GM12878 (cell line): ENCODE measurements at regions not wholly inside any gene's neighbourhood (a gene's known extent, or its start where the extent isn't known, plus 50 kb on each side); places are given as distances from the start of the nearest gene placed in this dataset.

Source experiments
- ATAC-seq: fragments of 200-7000 bp; cut with Tn5 transposase; 3 replicates; pipeline ENCODE4 v1.9.1; 2020; ENCODE audit warnings: mild to moderate bottlenecking, moderate library complexity
- BruUV-seq: library from RNA; stranded (reverse); fragments of 400-500 nt; replicated peaks from 2 replicates; lab custom pipeline; 2021; lab: Mats Ljungman, UMichigan
- CTCF ChIA-PET: fragments of 300-600 bp; sonication (Branson Sonifier 250); formaldehyde crosslinking; extraction: SDS; loops from one replicate; lab custom pipeline; 2021; ENCODE audit warnings: inconsistent platforms; lab: Yijun Ruan, JAX
- POLR2A ChIA-PET: fragments of 350-600 bp; formaldehyde crosslinking; extraction: SDS; loops from one replicate; lab custom pipeline; 2021; ENCODE audit warnings: inconsistent platforms; lab: Charles Lee
- RAD21 ChIA-PET: fragments of 300-600 bp; sonication (Branson Sonifier 250); formaldehyde crosslinking; loops from one replicate; lab custom pipeline; 2023; ENCODE audit warnings: antibody characterized with exemption; ENCODE audit not compliant: unreplicated experiment; lab: Charles Lee
- SMC1A ChIA-PET: fragments of 300-600 bp; sonication (Branson Sonifier 250); formaldehyde crosslinking; loops from one replicate; lab custom pipeline; 2023; ENCODE audit not compliant: unreplicated experiment, uncharacterized antibody; lab: Charles Lee
- DNase-seq: peaks from one replicate; pipeline ENCODE4 v3.0.0-alpha.2; 2011; ENCODE audit warnings: low read depth, low spot score
- FAIRE-seq: peaks from 3 replicates; lab custom pipeline; 2011; peaks lifted over from hg19 to GRCh38; lab: Jason Lieb, UNC
- H2AFZ ChIP-seq: 2 replicates; pipeline ENCODE4 v1.6.0; 2011; ENCODE audit warnings: low read depth, low read length, control low read depth; ENCODE audit not compliant: control insufficient read depth
- H3K27ac ChIP-seq: 2 replicates; pipeline ENCODE4 v1.5.1; 2011; ENCODE audit warnings: control low read depth; ENCODE audit not compliant: control insufficient read depth, insufficient read depth
- H3K27me3 ChIP-seq, 2 experiments: replicated peaks in 1 of 2; 2 replicates each; pipeline versions ENCODE4 v1.6.0 to v1.6.1; 2011; ENCODE audit warnings: low read length in 1 of 2; ENCODE audit not compliant: control insufficient read depth in 2 of 2, insufficient read depth in 2 of 2
- H3K36me3 ChIP-seq, 2 experiments: 2 replicates each; pipeline ENCODE4 v1.5.1; 2011; ENCODE audit warnings: low read length in 1 of 2; ENCODE audit not compliant: control insufficient read depth in 2 of 2, insufficient read depth in 2 of 2
- H3K4me1 ChIP-seq: 2 replicates; pipeline ENCODE4 v1.6.1; 2011; ENCODE audit warnings: mild to moderate bottlenecking, low read length, moderate library complexity, mixed read lengths; ENCODE audit not compliant: control insufficient read depth, insufficient read depth
- H3K4me2 ChIP-seq: 2 replicates; pipeline ENCODE4 v1.6.0; 2011; ENCODE audit warnings: control low read depth; ENCODE audit not compliant: control insufficient read depth, insufficient read depth
- H3K4me3 ChIP-seq: fragments of 200-600 bp; sonication (generic); 2 replicates; pipeline ENCODE4 v1.5.1; 2016
- H3K79me2 ChIP-seq: 2 replicates; pipeline ENCODE4 v1.6.0; 2011; ENCODE audit warnings: low read length; ENCODE audit not compliant: control insufficient read depth, insufficient read depth
- H3K9ac ChIP-seq: 2 replicates; pipeline ENCODE4 v1.8.0; 2011; ENCODE audit warnings: low read length, control low read depth, mixed read lengths; ENCODE audit not compliant: control insufficient read depth, insufficient read depth
- H3K9me3 ChIP-seq: replicated peaks from 3 replicates; pipeline ENCODE4 v1.5.1; 2011; ENCODE audit warnings: mild to moderate bottlenecking, low read length; ENCODE audit not compliant: control insufficient read depth, insufficient read depth
- H4K20me1 ChIP-seq: 2 replicates; pipeline ENCODE4 v1.6.0; 2011; ENCODE audit not compliant: control insufficient read depth, insufficient read depth
- BHLHE40 ChIP-seq, 2 experiments: fragments of 450-650 bp in 1 of 2; IDR thresholded peaks; 2 replicates each; pipeline ENCODE4 v1.6.1; 2011 to 2017; ENCODE audit warnings: low read depth in 2 of 2, borderline replicate concordance in 1 of 2, improper control_type of control experiment in 1 of 2, low read length in 1 of 2, mild to moderate bottlenecking in 1 of 2
- CBX3 ChIP-seq: fragments of 200-600 bp; sonication (generic); IDR thresholded peaks from 2 replicates; pipeline ENCODE4 v1.6.1; 2016; ENCODE audit warnings: low read depth, borderline replicate concordance
- CEBPZ ChIP-seq: fragments of 150-350 bp; IDR thresholded peaks from 2 replicates; pipeline ENCODE4 v1.6.1; 2016; ENCODE audit warnings: low read depth, low read length
- CREB1 ChIP-seq: IDR thresholded peaks from 2 replicates; pipeline ENCODE4 v1.6.1; 2012; ENCODE audit warnings: low read depth, mild to moderate bottlenecking, inconsistent platforms
- ESRRA ChIP-seq: IDR thresholded peaks from 2 replicates; pipeline ENCODE4 v1.6.1; 2012; ENCODE audit warnings: mild to moderate bottlenecking, low read length, improper control_type of control experiment
- GATAD2B ChIP-seq: fragments of 450-650 bp; conservative IDR thresholded peaks from 2 replicates; pipeline ENCODE4 v1.6.1; 2017; ENCODE audit warnings: low read depth, mild to moderate bottlenecking, moderate library complexity
- NFIC ChIP-seq: IDR thresholded peaks from 2 replicates; pipeline ENCODE4 v1.6.1; 2012; ENCODE audit warnings: low read depth, mild to moderate bottlenecking, inconsistent platforms, low read length, moderate library complexity
- RELA ChIP-seq: fragments of 450-650 bp; IDR thresholded peaks from 2 replicates; pipeline ENCODE4 v1.8.0; 2014; ENCODE audit warnings: borderline replicate concordance; ENCODE audit not compliant: partially characterized antibody
- SREBF2 ChIP-seq: IDR thresholded peaks from 2 replicates; pipeline ENCODE4 v1.6.1; 2012; ENCODE audit warnings: mild to moderate bottlenecking, low read length
- YY1 ChIP-seq: IDR thresholded peaks from 2 replicates; pipeline ENCODE4 v1.6.1; 2011; ENCODE audit warnings: low read depth, mild to moderate bottlenecking, low read length
- WGBS: methylation state at CpG from one replicate; pipeline ENCODE4 v1.1.6; 2016; ENCODE audit warnings: low lambda C conversion rate; ENCODE audit not compliant: insufficient replicate concordance, insufficient coverage; ENCODE audit errors: missing lambda C conversion rate; 5-methylcytosine and 5-hydroxymethylcytosine counted together
- in situ Hi-C: fragments of 300-500 bp; cut with MboI; formaldehyde crosslinking; loops from 9 replicates; pipeline ENCODE4 v1.14.3; 2018; ENCODE audit warnings: mixed read lengths
- intact Hi-C: fragments of 100-400 bp; cut with micrococcal nuclease; formaldehyde crosslinking; loops from one replicate; pipeline ENCODE4 v1.14.2; 2022; ENCODE audit not compliant: unreplicated experiment
- TF ChIP-seq, protein P1 (sequence below): fragments of 450-650 bp; IDR thresholded peaks from 2 replicates; pipeline ENCODE4 v1.6.1; 2016; ENCODE audit warnings: mild to moderate bottlenecking
- TF ChIP-seq, protein P2 (sequence below): fragments of 450-650 bp; formaldehyde crosslinking; IDR thresholded peaks from 2 replicates; pipeline ENCODE4 v1.4.0; 2022; ENCODE audit warnings: mild to moderate bottlenecking, moderate library complexity
- TF ChIP-seq, protein P3 (sequence below), 3 experiments: IDR thresholded peaks in 2 of 3; conservative IDR thresholded peaks in 1 of 3; 2 replicates each; pipeline ENCODE4 v1.5.1; 2011; ENCODE audit warnings: low read depth in 3 of 3, low read length in 3 of 3, mild to moderate bottlenecking in 3 of 3, control low read depth in 2 of 3, moderate library complexity in 2 of 3, inconsistent platforms in 1 of 3, mixed read lengths in 1 of 3; ENCODE audit not compliant: control insufficient read depth in 2 of 3, insufficient read depth in 1 of 3; ENCODE audit errors: extremely low read depth in 1 of 3

DNA sequence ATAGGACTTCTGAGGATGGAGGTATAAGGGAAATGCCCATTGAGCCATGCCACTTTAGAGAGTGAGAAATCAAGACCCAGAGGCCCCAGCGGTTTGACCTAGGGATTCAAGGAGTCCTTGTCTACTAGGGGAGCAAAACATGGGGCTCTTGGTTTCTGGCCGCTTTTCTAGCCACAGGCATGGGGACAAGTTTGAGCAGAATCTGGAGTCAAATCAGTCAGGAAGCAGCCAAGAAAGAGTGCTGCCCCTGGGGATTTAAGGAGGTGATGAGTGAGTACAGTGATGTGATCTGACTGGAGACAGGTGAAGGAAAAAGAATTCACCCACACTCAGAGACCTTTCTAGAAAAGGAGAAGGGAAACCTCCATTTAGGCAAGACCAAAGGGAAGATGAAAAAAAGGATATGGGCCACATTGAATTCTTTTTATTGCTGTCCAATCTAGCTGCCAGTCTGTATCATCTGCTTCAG, 244.0 kb upstream of the TBC1D5 start:
- no TSS peak for BruUV-seq
- Histone ChIP-seq H3K4me2 (no peak overlapping the region), H3K9ac (no peak overlapping the region), H4K20me1 (no peaks in the 10 kb centered on the region), H3K9me3 (no peaks in the 10 kb centered on the region), H2AFZ (no peak overlapping the region), H3K36me3 (no peaks in the 10 kb centered on the region), H3K4me3 (no peak overlapping the region), H3K27me3 (peaks cover 0 to 2% of the 10 kb centered on the region in 2 experiments; a peak in 3 of 4 replicates), H3K27ac (no peak overlapping the region), H3K4me1 (no peaks in the 10 kb centered on the region), H3K79me2 (no peaks in the 10 kb centered on the region)
- DNase-seq (no peak), FAIRE-seq (no peak), ATAC-seq (no peak)
- ChIA-PET POLR2A (no interaction called here), SMC1A (no interaction called here), CTCF (no interaction called here), RAD21 (no interaction called here)
- intact Hi-C loops: no loop called here
- in situ Hi-C loops: no loop called here
- 0% methylated on average over 2 of the region's 2 CpGs for WGBS
- TF ChIP-seq BHLHE40 (IDR thresholded peaks at IDR 0.05; ENCODE audit: borderline replicate concordance in 1 of 2, low read depth in 2 of 2, low read length in 1 of 2): no peak
- TF ChIP-seq, protein P1, sequence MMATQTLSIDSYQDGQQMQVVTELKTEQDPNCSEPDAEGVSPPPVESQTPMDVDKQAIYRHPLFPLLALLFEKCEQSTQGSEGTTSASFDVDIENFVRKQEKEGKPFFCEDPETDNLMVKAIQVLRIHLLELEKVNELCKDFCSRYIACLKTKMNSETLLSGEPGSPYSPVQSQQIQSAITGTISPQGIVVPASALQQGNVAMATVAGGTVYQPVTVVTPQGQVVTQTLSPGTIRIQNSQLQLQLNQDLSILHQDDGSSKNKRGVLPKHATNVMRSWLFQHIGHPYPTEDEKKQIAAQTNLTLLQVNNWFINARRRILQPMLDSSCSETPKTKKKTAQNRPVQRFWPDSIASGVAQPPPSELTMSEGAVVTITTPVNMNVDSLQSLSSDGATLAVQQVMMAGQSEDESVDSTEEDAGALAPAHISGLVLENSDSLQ: no peak
- TF ChIP-seq NFIC: no peak
- no peak for TF ChIP-seq CEBPZ
- TF ChIP-seq SREBF2: no peak
- TF ChIP-seq YY1: no peak
- TF ChIP-seq ESRRA: no peak
- TF ChIP-seq, protein P2, sequence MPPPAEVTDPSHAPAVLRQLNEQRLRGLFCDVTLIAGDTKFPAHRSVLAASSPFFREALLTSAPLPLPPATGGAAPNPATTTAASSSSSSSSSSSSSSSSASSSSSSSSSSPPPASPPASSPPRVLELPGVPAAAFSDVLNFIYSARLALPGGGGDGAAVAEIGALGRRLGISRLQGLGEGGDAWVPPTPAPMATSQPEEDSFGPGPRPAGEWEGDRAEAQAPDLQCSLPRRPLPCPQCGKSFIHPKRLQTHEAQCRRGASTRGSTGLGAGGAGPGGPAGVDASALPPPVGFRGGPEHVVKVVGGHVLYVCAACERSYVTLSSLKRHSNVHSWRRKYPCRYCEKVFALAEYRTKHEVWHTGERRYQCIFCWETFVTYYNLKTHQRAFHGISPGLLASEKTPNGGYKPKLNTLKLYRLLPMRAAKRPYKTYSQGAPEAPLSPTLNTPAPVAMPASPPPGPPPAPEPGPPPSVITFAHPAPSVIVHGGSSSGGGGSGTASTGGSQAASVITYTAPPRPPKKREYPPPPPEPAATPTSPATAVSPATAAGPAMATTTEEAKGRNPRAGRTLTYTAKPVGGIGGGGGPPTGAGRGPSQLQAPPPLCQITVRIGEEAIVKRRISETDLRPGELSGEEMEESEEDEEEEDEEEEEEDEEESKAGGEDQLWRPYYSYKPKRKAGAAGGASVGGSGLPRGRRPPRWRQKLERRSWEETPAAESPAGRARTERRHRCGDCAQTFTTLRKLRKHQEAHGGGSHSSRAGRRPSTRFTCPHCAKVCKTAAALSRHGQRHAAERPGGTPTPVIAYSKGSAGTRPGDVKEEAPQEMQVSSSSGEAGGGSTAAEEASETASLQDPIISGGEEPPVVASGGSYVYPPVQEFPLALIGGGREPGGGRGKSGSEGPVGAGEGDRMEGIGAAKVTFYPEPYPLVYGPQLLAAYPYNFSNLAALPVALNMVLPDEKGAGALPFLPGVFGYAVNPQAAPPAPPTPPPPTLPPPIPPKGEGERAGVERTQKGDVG (CRISPR knock-in tag): no peak
- TF ChIP-seq CREB1: no peak
- no peak for TF ChIP-seq CBX3
- TF ChIP-seq, protein P3, sequence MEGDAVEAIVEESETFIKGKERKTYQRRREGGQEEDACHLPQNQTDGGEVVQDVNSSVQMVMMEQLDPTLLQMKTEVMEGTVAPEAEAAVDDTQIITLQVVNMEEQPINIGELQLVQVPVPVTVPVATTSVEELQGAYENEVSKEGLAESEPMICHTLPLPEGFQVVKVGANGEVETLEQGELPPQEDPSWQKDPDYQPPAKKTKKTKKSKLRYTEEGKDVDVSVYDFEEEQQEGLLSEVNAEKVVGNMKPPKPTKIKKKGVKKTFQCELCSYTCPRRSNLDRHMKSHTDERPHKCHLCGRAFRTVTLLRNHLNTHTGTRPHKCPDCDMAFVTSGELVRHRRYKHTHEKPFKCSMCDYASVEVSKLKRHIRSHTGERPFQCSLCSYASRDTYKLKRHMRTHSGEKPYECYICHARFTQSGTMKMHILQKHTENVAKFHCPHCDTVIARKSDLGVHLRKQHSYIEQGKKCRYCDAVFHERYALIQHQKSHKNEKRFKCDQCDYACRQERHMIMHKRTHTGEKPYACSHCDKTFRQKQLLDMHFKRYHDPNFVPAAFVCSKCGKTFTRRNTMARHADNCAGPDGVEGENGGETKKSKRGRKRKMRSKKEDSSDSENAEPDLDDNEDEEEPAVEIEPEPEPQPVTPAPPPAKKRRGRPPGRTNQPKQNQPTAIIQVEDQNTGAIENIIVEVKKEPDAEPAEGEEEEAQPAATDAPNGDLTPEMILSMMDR (IDR thresholded peaks at IDR 0.05 in 2 of 3, conservative IDR thresholded peaks at IDR 0.05 in 1 of 3; ENCODE audit: control insufficient read depth in 2 of 3, extremely low read depth in 1 of 3, insufficient read depth in 1 of 3, low read depth in 3 of 3, low read length in 3 of 3): no peak
- TF ChIP-seq GATAD2B: no peak
- no peak for TF ChIP-seq RELA
